GM23338 (cell line): ENCODE measurements at regions not wholly inside any gene's neighbourhood (a gene's known extent, or its start where the extent isn't known, plus 50 kb on each side); places are given as distances from the start of the nearest gene placed in this dataset.

ENCODE experiments used
- ATAC-seq: fragments of 200-7000 bp; cut with Tn5 transposase; 3 replicates; pipeline ENCODE4 v1.9.1; 2020
- DNase-seq: peaks from one replicate; pipeline ENCODE4 v3.0.0-alpha.2; 2015; ENCODE audit warnings: low spot score
- H2AFZ ChIP-seq: fragments of 200-600 bp; sonication (generic); 2 replicates; pipeline ENCODE4 v1.8.0; 2016; ENCODE audit warnings: antibody characterized with exemption, mild to moderate bottlenecking, moderate library complexity
- H3F3A ChIP-seq: fragments of 200-600 bp; sonication (generic); replicated peaks from 2 replicates; pipeline ENCODE4 v1.8.0; 2017; ENCODE audit warnings: antibody characterized with exemption, mixed run types, low read depth
- H3K27ac ChIP-seq: fragments of 200-600 bp; sonication (generic); 2 replicates; pipeline ENCODE4 v1.6.1; 2016; ENCODE audit warnings: low read depth
- H3K27me3 ChIP-seq: fragments of 200-600 bp; sonication (generic); 2 replicates; pipeline ENCODE4 v1.8.0; 2016; ENCODE audit warnings: mild to moderate bottlenecking, mixed run types, moderate library complexity; ENCODE audit not compliant: insufficient read depth
- H3K36me3 ChIP-seq: fragments of 200-600 bp; sonication (generic); 2 replicates; pipeline ENCODE4 v1.8.0; 2016; ENCODE audit warnings: mild to moderate bottlenecking; ENCODE audit not compliant: insufficient read depth
- H3K4me1 ChIP-seq: fragments of 200-600 bp; sonication (generic); 2 replicates; pipeline ENCODE4 v1.8.0; 2016; ENCODE audit warnings: mild to moderate bottlenecking, moderate library complexity; ENCODE audit not compliant: insufficient read depth
- H3K4me2 ChIP-seq: fragments of 200-600 bp; sonication (generic); 2 replicates; pipeline ENCODE4 v1.7.1; 2017; ENCODE audit warnings: mixed run types
- H3K4me3 ChIP-seq: fragments of 200-600 bp; sonication (generic); 2 replicates; pipeline ENCODE4 v1.6.1; 2016; ENCODE audit warnings: mixed run types
- H3K79me2 ChIP-seq: fragments of 200-600 bp; sonication (generic); replicated peaks from 2 replicates; pipeline ENCODE4 v1.8.0; 2017; ENCODE audit warnings: mild to moderate bottlenecking; ENCODE audit not compliant: insufficient read depth
- H3K9me2 ChIP-seq: fragments of 200-600 bp; sonication (generic); 2 replicates; pipeline ENCODE4 v1.8.0; 2017; ENCODE audit not compliant: insufficient read depth
- H4K20me1 ChIP-seq: fragments of 200-600 bp; sonication (generic); replicated peaks from 2 replicates; pipeline ENCODE4 v1.8.0; 2017; ENCODE audit warnings: mild to moderate bottlenecking; ENCODE audit not compliant: insufficient read depth
- H3K27ac Mint-ChIP-seq: 2 replicates; pipeline ENCODE4 v1.8.0; 2020; ENCODE audit warnings: inconsistent platforms, mild to moderate bottlenecking, moderate library complexity, mixed read lengths
- H3K27me3 Mint-ChIP-seq: 3 replicates; pipeline ENCODE4 v1.8.0; 2022; ENCODE audit warnings: low read depth, mild to moderate bottlenecking, moderate library complexity, mixed read lengths, inconsistent platforms; ENCODE audit not compliant: insufficient read depth, poor library complexity
- H3K36me3 Mint-ChIP-seq: 3 replicates; pipeline ENCODE4 v1.8.0; 2021; ENCODE audit warnings: low read depth, mild to moderate bottlenecking, inconsistent platforms, moderate library complexity, mixed read lengths
- H3K4me1 Mint-ChIP-seq: 3 replicates; pipeline ENCODE4 v1.8.0; 2020; ENCODE audit warnings: mild to moderate bottlenecking, inconsistent platforms, mixed read lengths
- H3K4me3 Mint-ChIP-seq: 3 replicates; pipeline ENCODE4 v1.8.0; 2021; ENCODE audit warnings: moderate library complexity, mild to moderate bottlenecking, inconsistent platforms, mixed read lengths
- H3K9me3 Mint-ChIP-seq: 3 replicates; pipeline ENCODE4 v1.8.0; 2020; ENCODE audit warnings: moderate library complexity, mild to moderate bottlenecking, inconsistent platforms, mixed read lengths
- CREB1 ChIP-seq: fragments of 250-450 bp; sonication (Bioruptor Pico); IDR thresholded peaks from 2 replicates; pipeline ENCODE4 v1.5.0; 2020; ENCODE audit warnings: low read depth, mild to moderate bottlenecking, moderate library complexity
- CTCF ChIP-seq, 2 experiments: fragments of 200-600 bp in 1 of 2; sonication (generic) in 1 of 2; conservative IDR thresholded peaks; 2 replicates each; pipeline versions ENCODE4 v1.5.1 to v1.6.1; 2016 to 2017; ENCODE audit warnings: antibody characterized with exemption in 2 of 2, low read depth in 2 of 2, mild to moderate bottlenecking in 2 of 2, moderate library complexity in 1 of 2
- EZH2 ChIP-seq: fragments of 200-600 bp; sonication (generic); IDR thresholded peaks from one replicate; pipeline ENCODE4 v1.8.0; 2017; ENCODE audit warnings: antibody characterized with exemption, mild to moderate bottlenecking, low read depth; ENCODE audit not compliant: unreplicated experiment
- JUNB ChIP-seq: IDR thresholded peaks from one replicate; pipeline ENCODE4 v1.6.1; 2016; ENCODE audit warnings: antibody characterized with exemption; ENCODE audit not compliant: unreplicated experiment
- NANOG ChIP-seq: IDR thresholded peaks from 2 replicates; pipeline ENCODE4 v1.6.1; 2016; ENCODE audit warnings: antibody characterized with exemption, borderline replicate concordance
- POLR2AphosphoS5 ChIP-seq: IDR thresholded peaks from 2 replicates; pipeline ENCODE4 v1.6.1; 2016; ENCODE audit warnings: antibody characterized with exemption, low read depth
- REST ChIP-seq: IDR thresholded peaks from one replicate; pipeline ENCODE4 v1.6.1; 2018; ENCODE audit warnings: antibody characterized with exemption; ENCODE audit not compliant: unreplicated experiment
- STAT1 ChIP-seq: IDR thresholded peaks from one replicate; pipeline ENCODE4 v1.6.1; 2016; ENCODE audit warnings: antibody characterized with exemption; ENCODE audit not compliant: unreplicated experiment
- ZNF114 ChIP-seq: fragments of 250-450 bp; sonication (Bioruptor Pico); IDR thresholded peaks from 2 replicates; pipeline ENCODE4 v1.5.0; 2020; ENCODE audit warnings: mild to moderate bottlenecking, moderate library complexity
- ZNF331 ChIP-seq: fragments of 250-450 bp; sonication (Bioruptor Pico); IDR thresholded peaks from 2 replicates; pipeline ENCODE4 v1.5.0; 2020; ENCODE audit warnings: low read depth, mild to moderate bottlenecking, moderate library complexity
- TF ChIP-seq, protein P1 (sequence below): IDR thresholded peaks from 2 replicates; pipeline ENCODE4 v1.6.1; 2016; ENCODE audit warnings: antibody characterized with exemption

- H3K4me3 Mint-ChIP-seq: no peak overlapping the region; the same call in 2 of the 3 replicates
- H2AFZ ChIP-seq: no peak overlapping the region
- no peaks in the 10 kb centered on the region for H4K20me1 ChIP-seq
Observed at GRCh38 chr1:8223526-8223925, 94.4 kb upstream of the SLC45A1 start.

DNA sequence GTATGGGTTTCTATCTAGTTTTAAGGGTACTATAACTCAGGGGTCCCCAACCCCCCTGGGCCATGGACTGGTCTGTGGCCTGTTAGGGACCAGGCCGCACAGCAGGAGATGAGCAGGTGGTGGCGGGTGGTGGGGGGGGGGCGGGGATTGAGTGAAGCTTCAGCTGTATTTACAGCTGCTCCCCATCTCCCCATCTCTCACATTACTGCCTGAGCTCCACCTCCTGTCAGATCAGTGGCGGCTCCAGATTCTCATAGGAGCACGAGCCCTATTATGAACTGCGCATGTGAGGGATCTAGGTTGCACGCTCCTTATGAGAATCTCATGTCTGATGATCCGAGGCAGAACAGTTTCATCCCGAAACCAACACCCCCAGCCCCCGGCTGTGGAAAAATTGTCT is 95.1 kb upstream of the SLC45A1 start:
- Histone ChIP-seq H3K9me2 (no peaks in the 10 kb centered on the region), H3K27ac (no peak overlapping the region), H2AFZ (no peak overlapping the region), H3K4me1 (peaks cover 9% of the 10 kb centered on the region; the same call in 1 of the 2 replicates), H3K36me3 (no peaks in the 10 kb centered on the region), H4K20me1 (no peaks in the 10 kb centered on the region), H3K27me3 (peaks cover 11% of the 10 kb centered on the region; the same call in 1 of the 2 replicates), H3K79me2 (no peaks in the 10 kb centered on the region), H3K4me2 (no peak overlapping the region), H3K4me3 (no peak overlapping the region), H3F3A (peaks cover 2% of the 10 kb centered on the region; the same call in 1 of the 2 replicates)
- H3K4me1 Mint-ChIP-seq: peaks cover 16% of the 10 kb centered on the region
- peaks cover 6% of the 10 kb centered on the region for H3K36me3 Mint-ChIP-seq
- peaks cover 10% of the 10 kb centered on the region for H3K27me3 Mint-ChIP-seq
- TF ChIP-seq STAT1 (no peak), POLR2AphosphoS5 (0 out of 2 replicates have a peak, but pooled peaks have one; percentile 25)
- no peak overlapping the region for H3K4me3 Mint-ChIP-seq
- peaks cover 14% of the 10 kb centered on the region for H3K9me3 Mint-ChIP-seq
- no peak; the same call in 2 of the 3 replicates for ATAC-seq
- H3K27ac Mint-ChIP-seq: no peak overlapping the region
- no peak for DNase-seq

More at GRCh38 chr1:8223526-8223925, 94.4 kb upstream of the SLC45A1 start:
- Mint-ChIP-seq H3K27me3 (peaks cover 10% of the 10 kb centered on the region), H3K36me3 (peaks cover 13% of the 10 kb centered on the region), H3K27ac (no peak overlapping the region), H3K4me1 (peaks cover 11% of the 10 kb centered on the region), H3K9me3 (peaks cover 21% of the 10 kb centered on the region)
- 0 out of 2 replicates have a peak, but pooled peaks cover 3% of the 10 kb centered on the region for H3K36me3 ChIP-seq
- DNase-seq (no peak), ATAC-seq (no peak)
- H3K4me3 ChIP-seq: no peak overlapping the region
- H3K4me1 ChIP-seq: peaks cover 9% of the 10 kb centered on the region; the same call in 1 of the 2 replicates
- H3F3A ChIP-seq: no peaks in the 10 kb centered on the region
- no peaks in the 10 kb centered on the region for H3K79me2 ChIP-seq
- no peaks in the 10 kb centered on the region for H3K9me2 ChIP-seq
- H3K4me2 ChIP-seq: no peak overlapping the region
- H3K27ac ChIP-seq: no peak overlapping the region
- no peak for TF ChIP-seq ZNF114 (CRISPR knock-in tag)
- TF ChIP-seq STAT1: no peak
- H3K27me3 ChIP-seq: peaks cover 4% of the 10 kb centered on the region; the same call in 1 of the 2 replicates

DNA sequence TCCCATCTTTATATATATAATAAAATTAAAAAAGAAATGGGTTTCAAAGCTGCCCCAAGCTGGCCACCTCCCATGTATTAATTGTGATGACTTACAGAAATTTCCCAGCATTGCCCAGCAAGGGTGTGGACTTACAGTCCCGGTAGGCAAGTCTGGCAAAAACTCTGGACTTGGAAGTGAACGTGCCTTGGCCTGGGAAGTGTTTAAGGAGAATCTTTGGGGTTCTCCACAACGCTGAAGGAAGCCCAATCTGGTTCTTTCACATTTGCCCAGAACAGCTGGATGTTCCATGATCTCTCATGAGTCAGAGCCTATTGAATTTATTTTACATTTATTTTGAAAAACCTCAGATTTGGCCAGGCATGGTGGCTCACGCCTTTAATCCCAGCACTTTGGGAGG is 98.4 kb upstream of the SLC45A1 start:
- Mint-ChIP-seq H3K27me3 (peaks cover 9% of the 10 kb centered on the region), H3K4me3 (no peak overlapping the region), H3K9me3 (no peaks in the 10 kb centered on the region), H3K36me3 (no peaks in the 10 kb centered on the region), H3K27ac (no peak overlapping the region), H3K4me1 (peaks cover 36% of the 10 kb centered on the region)
- Histone ChIP-seq H3K36me3 (no peaks in the 10 kb centered on the region), H2AFZ (no peak overlapping the region), H3K27ac (no peak overlapping the region), H3K9me2 (no peaks in the 10 kb centered on the region), H3F3A (peaks cover 14% of the 10 kb centered on the region), H3K27me3 (peaks cover 14% of the 10 kb centered on the region; the same call in 1 of the 2 replicates), H4K20me1 (no peaks in the 10 kb centered on the region), H3K4me1 (peaks cover 30% of the 10 kb centered on the region), H3K4me3 (no peak overlapping the region), H3K4me2 (no peak overlapping the region), H3K79me2 (no peaks in the 10 kb centered on the region)
- ATAC-seq (no peak), DNase-seq (no peak)
- TF ChIP-seq EZH2 (no peak), CREB1 (CRISPR knock-in tag) (no peak), CTCF (conservative IDR thresholded peaks at IDR 0.05; ENCODE audit: low read depth in 2 of 2) (no peak), REST (no peak), POLR2AphosphoS5 (no peak), ZNF331 (CRISPR knock-in tag) (no peak), STAT1 (no peak), ZNF114 (CRISPR knock-in tag) (no peak), JUNB (no peak), NANOG (no peak)
- TF ChIP-seq, protein P1, sequence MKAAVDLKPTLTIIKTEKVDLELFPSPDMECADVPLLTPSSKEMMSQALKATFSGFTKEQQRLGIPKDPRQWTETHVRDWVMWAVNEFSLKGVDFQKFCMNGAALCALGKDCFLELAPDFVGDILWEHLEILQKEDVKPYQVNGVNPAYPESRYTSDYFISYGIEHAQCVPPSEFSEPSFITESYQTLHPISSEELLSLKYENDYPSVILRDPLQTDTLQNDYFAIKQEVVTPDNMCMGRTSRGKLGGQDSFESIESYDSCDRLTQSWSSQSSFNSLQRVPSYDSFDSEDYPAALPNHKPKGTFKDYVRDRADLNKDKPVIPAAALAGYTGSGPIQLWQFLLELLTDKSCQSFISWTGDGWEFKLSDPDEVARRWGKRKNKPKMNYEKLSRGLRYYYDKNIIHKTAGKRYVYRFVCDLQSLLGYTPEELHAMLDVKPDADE: no peak
